HG03520 (cell line): ENCODE measurements at regions not wholly inside any gene's neighbourhood (a gene's known extent, or its start where the extent isn't known, plus 50 kb on each side); places are given as distances from the start of the nearest gene placed in this dataset.

ENCODE experiments used
- ATAC-seq: cut with Tn5 transposase; IDR thresholded peaks from one replicate; pipeline ENCODE4 v1.9.1; 2021; ENCODE audit warnings: mild to moderate bottlenecking, moderate library complexity; ENCODE audit not compliant: unreplicated experiment

DNA sequence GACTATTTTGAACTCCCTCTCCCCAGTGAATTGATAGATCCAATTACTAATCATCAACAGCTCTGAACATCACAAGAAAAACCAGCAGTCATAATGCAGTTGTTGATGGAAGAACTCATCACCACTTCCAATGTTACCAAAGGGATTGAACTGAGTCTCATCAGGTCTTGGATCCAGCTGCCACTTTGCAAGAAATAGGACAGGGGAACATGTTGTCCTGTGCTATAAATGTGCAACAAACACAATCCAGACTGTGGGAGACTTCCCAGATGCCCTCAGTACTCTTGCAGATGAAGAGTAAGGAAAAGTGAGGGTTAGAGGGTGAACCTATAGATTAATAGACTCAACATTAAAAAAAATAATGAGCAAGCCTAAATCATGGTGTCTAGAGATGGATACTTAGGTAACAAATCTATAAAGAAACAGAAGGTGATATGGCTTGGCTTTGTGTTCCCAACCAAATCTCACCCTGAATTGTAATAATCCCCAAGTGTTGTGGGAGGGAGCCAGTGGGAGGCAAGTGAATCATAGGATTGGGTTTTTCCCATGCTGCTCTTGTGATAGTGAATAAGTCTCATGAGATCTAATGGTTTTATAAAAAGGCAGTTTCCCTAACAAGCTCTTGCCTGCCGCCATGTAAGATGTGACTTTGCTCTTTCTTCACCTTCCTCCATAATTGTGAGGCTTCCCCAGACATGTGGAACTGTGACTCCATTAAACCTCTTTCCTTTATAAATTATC is 63.4 kb upstream of the PAPPA start:
- ATAC-seq, result no peak

DNA sequence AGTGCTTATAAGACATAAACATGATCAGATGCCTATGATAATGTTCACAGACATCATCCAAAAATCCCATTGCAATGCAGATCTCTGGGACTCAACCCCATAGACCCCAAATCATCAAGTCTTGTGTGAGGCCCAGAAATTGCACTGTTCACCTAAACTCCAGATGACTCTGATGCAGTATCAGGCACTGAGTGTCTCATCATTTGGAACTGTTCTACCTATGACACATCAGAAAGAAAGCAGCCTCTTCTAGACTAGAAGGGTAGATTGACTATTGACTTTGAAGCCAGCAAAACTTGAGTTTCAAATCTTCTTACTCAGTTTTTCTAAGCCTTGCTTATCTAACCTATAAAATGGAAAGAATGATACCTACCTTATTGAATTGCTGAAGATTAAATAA is 58.7 kb upstream of the PAPPA start:
- ATAC-seq, result no peak

DNA sequence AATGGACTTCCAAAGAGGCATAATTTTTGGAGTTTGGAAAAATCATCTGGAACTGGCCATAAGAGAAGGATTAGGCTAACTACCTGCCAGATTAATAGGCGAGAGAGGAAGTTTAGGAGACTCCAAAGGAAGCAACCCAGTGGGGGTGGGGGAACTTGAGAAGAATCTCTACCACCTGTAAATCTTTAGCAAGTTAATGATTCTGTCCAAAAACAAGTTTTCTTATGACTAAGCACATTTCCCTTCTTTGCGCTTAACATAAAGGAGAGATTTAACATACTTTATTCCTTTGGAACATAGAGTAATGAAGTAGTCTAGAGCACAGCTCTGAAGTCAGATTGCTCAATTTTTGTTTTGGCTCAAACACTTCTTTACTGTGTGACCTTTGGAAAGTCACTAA is 58.2 kb upstream of the PAPPA start:
- no peak for ATAC-seq

DNA sequence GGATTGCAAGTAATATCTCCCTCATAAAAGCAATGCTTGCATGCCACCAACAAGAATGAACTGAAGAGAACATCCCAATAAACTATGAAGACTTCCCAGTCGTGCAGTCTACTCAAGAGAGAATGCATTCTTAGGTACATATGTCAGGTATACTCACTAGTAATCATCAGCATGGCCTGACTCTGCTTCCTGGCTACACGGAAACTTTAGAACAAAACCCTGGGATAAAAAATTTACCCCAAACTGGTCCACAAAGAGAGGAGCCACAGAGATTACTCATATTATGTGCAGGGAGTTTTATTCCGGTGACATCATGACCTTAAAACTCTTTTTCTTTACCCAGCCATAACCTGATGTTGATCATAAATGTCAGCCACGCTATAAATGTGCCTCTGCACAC is 57.5 kb upstream of the PAPPA start:
- ATAC-seq, result no peak

DNA sequence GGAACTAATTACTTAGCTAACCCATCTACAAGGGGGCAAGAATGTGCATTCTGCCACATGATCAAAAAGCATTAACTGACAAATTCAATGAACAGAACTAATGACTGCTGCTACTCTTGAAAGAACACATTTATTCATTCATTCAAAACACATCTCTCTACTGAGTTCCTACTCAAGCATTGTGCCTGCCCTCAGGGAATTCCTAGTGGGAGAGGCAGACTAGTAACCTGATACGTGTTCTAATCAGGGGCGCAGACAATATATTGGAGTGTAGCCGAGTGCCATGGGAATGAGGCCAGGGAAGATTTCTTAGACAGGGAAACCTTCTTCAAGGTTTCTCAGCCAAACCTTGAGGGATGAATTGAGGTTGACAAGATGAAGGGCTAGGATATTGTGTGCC is 56.7 kb upstream of the PAPPA start:
- ATAC-seq, result no peak

DNA sequence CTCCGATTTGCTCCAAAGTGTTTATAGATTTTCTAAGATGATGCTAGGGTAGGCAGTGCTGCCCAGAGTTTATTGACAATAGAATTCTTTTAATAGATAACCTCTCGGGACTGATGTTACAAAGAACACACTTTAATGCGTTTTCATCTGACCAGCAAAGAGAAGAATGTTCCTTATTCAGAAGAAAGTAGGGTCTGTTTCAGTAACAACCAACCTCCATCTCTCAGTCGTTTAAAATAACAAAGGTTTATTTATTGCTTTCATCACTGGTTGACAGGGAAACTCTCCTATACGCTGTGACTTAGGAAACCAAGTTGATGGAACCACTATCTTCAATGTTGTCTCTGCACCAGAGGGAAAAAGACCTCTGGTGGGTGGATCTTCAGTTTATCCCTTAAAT is 55.1 kb upstream of the PAPPA start:
- ATAC-seq, result no peak

DNA sequence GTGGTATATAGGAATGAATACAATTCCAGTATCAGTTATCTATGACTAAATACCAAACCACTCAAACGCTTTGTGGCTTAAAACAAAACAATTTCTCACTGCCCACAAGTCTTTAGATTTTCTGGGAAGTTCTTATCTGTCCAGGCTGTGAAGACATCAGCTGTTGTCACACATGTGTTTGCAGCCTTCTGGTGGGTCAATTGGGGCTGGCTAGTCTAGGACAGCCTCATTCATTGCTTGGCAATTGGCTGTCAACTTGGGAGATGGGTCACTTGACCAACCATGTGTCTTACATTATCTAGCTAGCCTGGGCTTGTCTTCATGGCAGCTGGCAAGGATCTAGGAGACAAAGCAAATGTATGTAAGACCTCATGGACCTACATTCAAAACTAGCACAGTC is 53.8 kb upstream of the PAPPA start:
- no peak for ATAC-seq

DNA sequence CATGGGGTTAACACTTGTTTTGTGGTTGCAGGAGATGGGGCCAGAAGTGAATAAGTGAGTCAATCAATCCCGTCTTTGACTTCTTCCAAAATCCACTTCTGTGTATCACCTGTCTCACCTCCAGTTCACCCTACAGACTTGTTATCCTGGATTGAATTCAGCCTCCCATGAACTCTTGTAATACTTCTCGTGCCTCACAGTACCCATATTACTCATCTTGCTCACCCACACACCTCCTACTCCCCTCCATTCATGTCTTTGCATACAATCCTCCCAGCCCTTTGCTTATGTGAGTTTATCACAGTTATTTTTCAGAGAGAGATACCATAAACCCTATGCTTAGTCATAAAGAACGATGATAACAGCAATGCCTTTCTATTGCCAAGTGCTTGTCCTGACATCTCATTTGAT is 52.9 kb upstream of the PAPPA start:
- ATAC-seq, result no peak

DNA sequence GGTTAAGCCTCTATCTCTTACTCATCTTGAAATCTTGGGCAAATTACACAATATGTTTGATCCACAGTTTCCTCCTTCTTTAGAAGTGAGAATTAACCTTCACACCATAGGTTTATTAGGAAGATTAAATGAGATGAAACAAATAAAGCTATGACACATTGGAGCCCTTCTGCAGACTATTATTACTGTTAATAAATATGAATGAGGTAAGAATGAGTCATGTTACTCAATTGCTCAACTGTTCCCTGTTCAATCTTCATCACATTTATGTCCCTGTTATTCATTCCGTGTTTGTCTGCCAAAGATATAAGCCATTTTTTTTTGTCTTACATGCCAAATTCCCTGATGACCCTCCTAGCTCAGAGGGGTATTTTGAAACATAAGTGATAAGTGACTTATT is 52.1 kb upstream of the PAPPA start:
- no peak for ATAC-seq

DNA sequence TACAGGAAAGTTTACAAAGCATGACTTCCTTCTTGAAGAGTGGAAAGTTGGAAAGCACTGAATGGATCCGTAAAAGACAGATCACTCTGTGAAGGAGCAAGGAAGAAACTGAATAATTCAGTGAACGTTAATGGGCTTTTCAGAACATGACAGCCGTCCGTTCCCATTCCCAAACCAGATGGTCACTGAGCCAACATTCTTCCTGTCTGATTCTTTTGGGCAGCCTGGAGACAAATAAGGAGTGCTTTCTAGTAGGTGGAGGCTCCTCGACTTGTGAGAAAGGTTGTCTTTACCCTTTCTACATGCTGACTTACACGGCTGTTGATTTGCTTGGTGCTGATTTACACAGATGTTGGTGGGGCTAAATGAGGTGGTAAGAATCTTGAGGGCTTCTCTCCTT is 51.0 kb upstream of the PAPPA start:
- no peak for ATAC-seq
